ENCODE measurements at regions not wholly inside any gene's neighbourhood (a gene's known extent, or its start where the extent isn't known, plus 50 kb on each side); places are given as distances from the start of the nearest gene placed in this dataset.
"Not testable (repeated sequence)": the region's sequence is repeated elsewhere in the genome, so short reads cannot be mapped to it uniquely, and the experiment has no call there.

GRCh38 chr2:109669731-109670130, 55.6 kb downstream of the SOWAHC start:
- DNase-seq = no peak

- no peak for DNase-seq
Measured at GRCh38 chr2:109670556-109671411, 56.6 kb downstream of the SOWAHC start.

- DNase-seq = no peak
Measured at GRCh38 chr2:109674894-109675534, 60.9 kb downstream of the SOWAHC start.

- DNase-seq = no peak
Measured at GRCh38 chr2:109675666-109676345, 61.6 kb downstream of the SOWAHC start.

GRCh38 chr2:109676346-109676902, 62.3 kb downstream of the SOWAHC start:
- DNase-seq = no peak

- DNase-seq = not testable (repeated sequence)
Measured at GRCh38 chr2:109677121-109677731, 63.1 kb downstream of the SOWAHC start.

GRCh38 chr2:109677835-109678580, 63.8 kb downstream of the SOWAHC start:
- no peak for DNase-seq

GRCh38 chr2:109678724-109679201, 64.6 kb downstream of the SOWAHC start:
- not testable (repeated sequence) for DNase-seq

- no peak for DNase-seq
Measured at GRCh38 chr2:109679225-109679624, 65.1 kb downstream of the SOWAHC start.

- no peak for DNase-seq
Measured at GRCh38 chr2:109679626-109680025, 65.5 kb downstream of the SOWAHC start.

GRCh38 chr2:109680523-109681297, 66.5 kb downstream of the SOWAHC start:
- no peak for DNase-seq

GRCh38 chr2:109681633-109682380, 67.6 kb downstream of the SOWAHC start:
- DNase-seq = no peak

- DNase-seq = no peak
Measured at GRCh38 chr2:109683452-109683851, 69.3 kb downstream of the SOWAHC start.

- DNase-seq = no peak
Measured at GRCh38 chr2:109685453-109685852, 71.3 kb downstream of the SOWAHC start.

- DNase-seq = no peak
Measured at GRCh38 chr2:109686921-109687320, 72.8 kb downstream of the SOWAHC start.

- DNase-seq = no peak
Measured at GRCh38 chr2:109689182-109689930, 75.2 kb downstream of the SOWAHC start.

- no peak for DNase-seq
Measured at GRCh38 chr2:109689973-109690372, 75.8 kb downstream of the SOWAHC start.

- DNase-seq = no peak
Measured at GRCh38 chr2:109690457-109690821, 76.3 kb downstream of the SOWAHC start.

- DNase-seq = no peak
Measured at GRCh38 chr2:109690822-109691541, 76.8 kb downstream of the SOWAHC start.
